Nephron (organoid): ENCODE measurements at regions not wholly inside any gene's neighbourhood (a gene's known extent, or its start where the extent isn't known, plus 50 kb on each side); places are given as distances from the start of the nearest gene placed in this dataset.
A peak's percentile ranks its signal among the peaks of the same experiment; 100 is the strongest.

Experiments
- H3K27ac Mint-ChIP-seq, 3 experiments: 2 replicates each; pipeline ENCODE4 v1.8.0; 2020; ENCODE audit warnings: mixed read lengths in 3 of 3, mild to moderate bottlenecking in 2 of 3, moderate library complexity in 1 of 3
- H3K27me3 Mint-ChIP-seq: 2 replicates; pipeline ENCODE4 v1.8.0; 2021; ENCODE audit warnings: low read depth, mild to moderate bottlenecking, moderate library complexity, mixed read lengths
- H3K36me3 Mint-ChIP-seq: 2 replicates; pipeline ENCODE4 v1.8.0; 2020; ENCODE audit warnings: low read depth, mixed read lengths
- H3K4me1 Mint-ChIP-seq: 2 replicates; pipeline ENCODE4 v1.8.0; 2020; ENCODE audit warnings: mixed read lengths
- H3K4me3 Mint-ChIP-seq, 3 experiments: 2 replicates each; pipeline ENCODE4 v1.8.0; 2020; ENCODE audit warnings: mild to moderate bottlenecking in 3 of 3, mixed read lengths in 3 of 3, moderate library complexity in 2 of 3
- H3K9me3 Mint-ChIP-seq: 2 replicates; pipeline ENCODE4 v1.8.0; 2020; ENCODE audit warnings: mixed read lengths
- TF ChIP-seq, protein P1 (sequence below), 3 experiments: fragments of 200-600 bp; sonication (generic); IDR thresholded peaks; one replicate each; pipeline ENCODE4 v1.5.0; 2021; ENCODE audit warnings: antibody characterized with exemption in 3 of 3; ENCODE audit not compliant: unreplicated experiment in 3 of 3

DNA sequence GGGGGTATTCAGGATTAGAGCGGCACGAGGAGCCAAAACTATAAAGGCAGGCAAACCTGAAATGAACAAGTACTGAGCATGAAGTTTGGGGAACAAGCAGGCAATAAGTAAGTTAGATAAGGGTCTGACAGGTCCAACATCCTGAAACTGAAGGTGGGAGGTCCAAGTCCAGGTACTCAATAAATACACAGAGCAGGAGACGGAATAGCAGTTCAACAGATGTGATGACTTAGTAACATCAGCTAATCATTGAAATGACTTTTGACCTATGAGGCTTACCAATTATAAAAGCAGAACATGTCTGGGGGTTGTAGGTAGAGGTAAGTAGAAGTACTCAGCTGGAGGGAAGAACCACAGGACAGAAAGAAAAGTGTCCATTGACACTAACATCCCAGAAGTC, 132.8 kb upstream of the PDZRN3 start:
- Mint-ChIP-seq H3K4me1 (peaks cover 29% of the 10 kb centered on the region), H3K9me3 (no peaks in the 10 kb centered on the region), H3K4me3 (no peak overlapping the region), H3K36me3 (no peaks in the 10 kb centered on the region), H3K27me3 (no peaks in the 10 kb centered on the region), H3K27ac (peak overlapping the region in 1 of 3 experiments; percentile 28)
- TF ChIP-seq, protein P1, sequence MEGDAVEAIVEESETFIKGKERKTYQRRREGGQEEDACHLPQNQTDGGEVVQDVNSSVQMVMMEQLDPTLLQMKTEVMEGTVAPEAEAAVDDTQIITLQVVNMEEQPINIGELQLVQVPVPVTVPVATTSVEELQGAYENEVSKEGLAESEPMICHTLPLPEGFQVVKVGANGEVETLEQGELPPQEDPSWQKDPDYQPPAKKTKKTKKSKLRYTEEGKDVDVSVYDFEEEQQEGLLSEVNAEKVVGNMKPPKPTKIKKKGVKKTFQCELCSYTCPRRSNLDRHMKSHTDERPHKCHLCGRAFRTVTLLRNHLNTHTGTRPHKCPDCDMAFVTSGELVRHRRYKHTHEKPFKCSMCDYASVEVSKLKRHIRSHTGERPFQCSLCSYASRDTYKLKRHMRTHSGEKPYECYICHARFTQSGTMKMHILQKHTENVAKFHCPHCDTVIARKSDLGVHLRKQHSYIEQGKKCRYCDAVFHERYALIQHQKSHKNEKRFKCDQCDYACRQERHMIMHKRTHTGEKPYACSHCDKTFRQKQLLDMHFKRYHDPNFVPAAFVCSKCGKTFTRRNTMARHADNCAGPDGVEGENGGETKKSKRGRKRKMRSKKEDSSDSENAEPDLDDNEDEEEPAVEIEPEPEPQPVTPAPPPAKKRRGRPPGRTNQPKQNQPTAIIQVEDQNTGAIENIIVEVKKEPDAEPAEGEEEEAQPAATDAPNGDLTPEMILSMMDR (IDR thresholded peaks at IDR 0.05; ENCODE audit: unreplicated experiment in 3 of 3): no peak

DNA sequence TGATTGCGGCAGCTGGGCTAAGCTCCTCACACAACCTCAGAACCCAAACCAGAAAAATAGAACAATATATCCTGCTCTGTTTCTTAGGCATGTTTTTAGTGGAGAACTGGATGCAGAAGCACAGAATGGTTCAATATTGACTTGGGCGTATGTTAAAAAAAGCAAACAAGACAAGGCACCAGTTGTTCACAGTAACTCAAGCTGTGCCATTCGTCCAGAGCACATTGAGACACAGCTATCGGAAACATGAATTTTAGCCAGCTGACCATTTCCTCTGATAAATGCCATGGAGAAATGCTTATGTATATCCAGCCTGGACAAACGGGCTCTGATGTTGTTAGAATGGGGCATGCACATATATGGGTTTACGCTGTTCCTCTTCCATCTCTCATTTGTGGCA, 129.2 kb upstream of the PDZRN3 start:
- peak overlapping the region; percentile 17 to 60 (median 57) for H3K27ac Mint-ChIP-seq
- H3K4me1 Mint-ChIP-seq: peaks cover 34% of the 10 kb centered on the region
- no peak overlapping the region for H3K4me3 Mint-ChIP-seq
- no peaks in the 10 kb centered on the region for H3K36me3 Mint-ChIP-seq
- H3K27me3 Mint-ChIP-seq: no peaks in the 10 kb centered on the region
- TF ChIP-seq, protein P1 (IDR thresholded peaks at IDR 0.05; ENCODE audit: unreplicated experiment in 3 of 3): no peak
- H3K9me3 Mint-ChIP-seq: no peaks in the 10 kb centered on the region

DNA sequence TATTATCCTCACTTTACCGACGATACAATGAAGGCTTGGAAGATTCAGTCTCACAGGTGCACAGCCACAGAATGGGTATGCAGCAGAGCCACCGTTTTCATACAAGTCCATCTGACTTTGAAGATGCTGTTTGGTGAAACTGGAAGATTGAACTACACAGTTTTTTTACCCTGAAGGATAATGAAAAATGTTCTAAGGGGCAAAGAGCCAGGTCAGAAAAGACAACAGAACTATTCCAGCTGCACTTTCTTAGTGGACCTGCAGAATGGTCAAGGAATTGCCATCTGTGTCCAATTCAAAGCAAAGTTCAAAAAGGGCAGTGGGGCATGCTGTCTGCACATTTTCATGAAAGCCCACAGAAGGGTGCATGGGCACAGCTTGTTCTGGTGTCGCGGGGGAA, 127.6 kb upstream of the PDZRN3 start:
- no peaks in the 10 kb centered on the region for H3K27me3 Mint-ChIP-seq
- H3K36me3 Mint-ChIP-seq: no peaks in the 10 kb centered on the region
- peak overlapping the region in 1 of 3 experiments; percentile 34 for H3K27ac Mint-ChIP-seq
- TF ChIP-seq, protein P1 (IDR thresholded peaks at IDR 0.05; ENCODE audit: unreplicated experiment in 3 of 3): no peak
- H3K9me3 Mint-ChIP-seq: no peaks in the 10 kb centered on the region
- peaks cover 30% of the 10 kb centered on the region for H3K4me1 Mint-ChIP-seq
- H3K4me3 Mint-ChIP-seq: no peak overlapping the region

DNA sequence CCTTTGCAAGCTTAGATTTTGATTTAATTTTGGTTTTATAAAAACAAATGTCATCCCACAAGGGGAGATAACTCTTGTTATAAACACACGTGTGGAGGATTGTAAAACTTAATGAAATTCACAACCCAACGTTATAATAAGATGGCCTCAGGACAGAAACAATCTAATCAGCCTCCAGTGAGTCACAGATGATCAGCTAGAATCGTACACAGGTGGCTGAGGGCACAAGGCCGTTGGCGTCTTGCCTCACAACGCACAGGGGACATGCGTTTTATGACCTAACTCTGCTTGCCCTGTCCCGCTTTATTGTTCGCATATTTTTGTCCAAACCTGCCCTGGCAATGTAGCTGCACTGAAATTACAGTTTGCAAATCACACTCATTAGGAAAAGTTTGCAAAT, 121.9 kb upstream of the PDZRN3 start:
- Mint-ChIP-seq H3K9me3 (no peaks in the 10 kb centered on the region), H3K4me1 (peaks cover 22% of the 10 kb centered on the region), H3K27me3 (no peaks in the 10 kb centered on the region), H3K36me3 (no peaks in the 10 kb centered on the region), H3K27ac (peak overlapping the region in 2 of 3 experiments; percentile 62 to 80), H3K4me3 (no peak overlapping the region)
- TF ChIP-seq, protein P1 (IDR thresholded peaks at IDR 0.05; ENCODE audit: unreplicated experiment in 3 of 3): no peak

DNA sequence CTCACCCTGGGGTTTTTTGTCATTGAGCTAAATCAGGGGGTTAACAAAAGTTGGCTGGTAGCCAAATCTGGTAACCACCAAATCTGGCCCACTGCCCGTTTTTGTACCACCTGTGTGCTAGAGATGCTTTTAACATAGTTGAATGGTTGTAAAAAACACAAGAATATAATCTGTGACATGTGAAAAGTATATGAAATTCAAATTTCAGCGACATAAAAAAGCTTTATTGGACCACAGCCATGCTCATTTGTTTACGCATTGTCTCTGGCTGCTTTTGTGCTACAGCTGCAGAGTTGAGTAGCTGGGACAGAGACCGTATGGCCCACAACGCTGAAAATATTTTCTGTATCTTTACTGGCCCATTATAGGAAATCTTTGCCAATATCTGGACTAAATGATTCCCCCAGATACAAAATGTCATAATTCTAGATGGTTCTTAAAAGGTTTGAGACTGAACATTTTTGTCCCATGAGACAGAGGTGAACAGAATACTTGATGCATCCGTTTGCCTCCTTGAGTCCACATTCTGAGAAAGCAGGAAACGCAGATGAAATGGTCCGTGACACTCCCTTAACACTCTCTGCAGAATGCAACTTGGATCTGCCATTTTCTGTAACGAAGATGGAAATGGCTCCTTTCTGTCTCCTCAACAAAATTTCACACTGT, 120.9 kb upstream of the PDZRN3 start:
- no peak overlapping the region for H3K4me3 Mint-ChIP-seq
- no peaks in the 10 kb centered on the region for H3K9me3 Mint-ChIP-seq
- H3K4me1 Mint-ChIP-seq: peaks cover 25% of the 10 kb centered on the region
- peak overlapping the region in 2 of 3 experiments; percentile 38 to 80 for H3K27ac Mint-ChIP-seq
- H3K36me3 Mint-ChIP-seq: no peaks in the 10 kb centered on the region
- TF ChIP-seq, protein P1 (IDR thresholded peaks at IDR 0.05; ENCODE audit: unreplicated experiment in 3 of 3): no peak
- no peaks in the 10 kb centered on the region for H3K27me3 Mint-ChIP-seq

DNA sequence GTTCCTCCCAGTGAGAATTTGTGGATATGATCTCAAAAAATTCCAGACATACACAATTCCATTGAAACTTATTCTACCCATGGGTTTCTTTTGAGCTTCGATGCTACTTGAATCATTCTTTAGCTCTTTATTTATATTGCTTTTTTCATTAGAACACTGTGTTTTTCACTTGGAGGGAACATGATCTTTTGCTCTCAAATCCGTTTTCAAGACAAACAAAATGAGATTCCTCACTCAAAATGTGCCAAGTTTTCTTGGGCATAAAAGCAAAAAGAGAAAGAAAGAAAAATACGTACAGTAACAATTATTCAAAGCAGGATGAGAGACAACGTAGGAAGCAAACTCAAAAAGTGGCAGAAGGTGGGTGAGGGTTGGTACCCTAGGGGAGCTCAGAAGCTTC, 118.8 kb upstream of the PDZRN3 start:
- Mint-ChIP-seq H3K36me3 (no peaks in the 10 kb centered on the region), H3K4me3 (no peak overlapping the region), H3K27ac (peak overlapping the region in 2 of 3 experiments; percentile 14 to 50), H3K9me3 (no peaks in the 10 kb centered on the region), H3K4me1 (peaks cover 44% of the 10 kb centered on the region), H3K27me3 (no peaks in the 10 kb centered on the region)
- TF ChIP-seq, protein P1 (IDR thresholded peaks at IDR 0.05; ENCODE audit: unreplicated experiment in 3 of 3): no peak
